GM12891 (cell line): ENCODE measurements at regions not wholly inside any gene's neighbourhood (a gene's known extent, or its start where the extent isn't known, plus 50 kb on each side); places are given as distances from the start of the nearest gene placed in this dataset.

Experiments used
- POLR2A ChIP-seq: IDR thresholded peaks from 2 replicates; pipeline ENCODE4 v1.6.1; 2011; ENCODE audit warnings: low read depth, low read length, control low read depth
- POLR2AphosphoS5 ChIP-seq: IDR thresholded peaks from 2 replicates; pipeline ENCODE4 v1.6.1; 2011; ENCODE audit warnings: low read depth, low read length, control low read depth
- TAF1 ChIP-seq: IDR thresholded peaks from 2 replicates; pipeline ENCODE4 v1.6.1; 2011; ENCODE audit warnings: low read depth, low read length, control low read depth

DNA sequence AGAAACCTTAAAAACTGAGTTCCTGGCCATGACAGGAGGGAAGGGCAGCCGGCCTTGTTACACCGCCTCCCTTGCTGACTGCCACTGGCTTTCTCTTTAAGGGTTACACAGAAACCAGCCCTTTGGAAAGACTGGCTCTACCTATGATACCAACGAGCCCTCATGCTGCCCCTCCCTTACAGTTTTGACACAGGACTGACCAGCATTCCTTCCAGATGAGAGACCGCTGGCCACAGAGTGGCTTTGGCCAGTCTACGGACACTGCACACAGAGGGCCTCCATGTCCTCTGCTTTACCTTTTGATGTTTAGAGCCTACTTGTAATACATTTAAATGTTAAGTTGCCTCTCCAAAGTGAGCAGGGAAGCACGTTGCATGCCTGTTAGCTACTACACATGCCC lies 243.2 kb upstream of the GMDS start:
- no peak for TF ChIP-seq POLR2A
- TF ChIP-seq POLR2AphosphoS5 = no peak
- no peak for TF ChIP-seq TAF1
